ENCODE measurements at regions not wholly inside any gene's neighbourhood (a gene's known extent, or its start where the extent isn't known, plus 50 kb on each side); places are given as distances from the start of the nearest gene placed in this dataset.

DNA sequence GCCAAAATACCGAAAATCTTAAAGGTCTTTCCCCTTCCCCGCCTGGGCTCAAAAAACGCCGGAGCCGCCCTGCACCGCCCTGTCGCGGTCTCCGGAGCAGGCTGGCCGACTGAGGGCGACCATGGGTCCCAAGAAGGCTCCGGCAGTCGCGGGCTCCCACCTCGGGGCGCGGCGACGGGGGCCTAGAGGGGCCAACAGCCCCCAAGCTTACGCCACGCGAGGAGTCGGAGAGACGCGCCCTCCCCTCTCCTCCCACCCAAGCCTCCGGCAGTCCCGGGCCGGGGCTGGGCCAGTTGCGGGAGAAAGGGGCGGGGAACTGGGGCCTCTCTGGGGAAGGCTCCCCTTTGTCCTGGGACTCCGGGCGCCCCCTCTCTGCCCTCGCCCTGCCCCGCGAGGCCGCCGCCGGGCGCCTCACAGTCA is 69.2 kb downstream of the GOLGA8B start:
- TF ChIP-seq POLR2AphosphoS5 (IDR thresholded peaks at IDR 0.05) (no peak), EP300 (IDR thresholded peaks at IDR 0.05) (no peak), POLR2A (IDR thresholded peaks at IDR 0.05; ENCODE audit: low read depth) (no peak)
- TF ChIP-seq, protein P1, sequence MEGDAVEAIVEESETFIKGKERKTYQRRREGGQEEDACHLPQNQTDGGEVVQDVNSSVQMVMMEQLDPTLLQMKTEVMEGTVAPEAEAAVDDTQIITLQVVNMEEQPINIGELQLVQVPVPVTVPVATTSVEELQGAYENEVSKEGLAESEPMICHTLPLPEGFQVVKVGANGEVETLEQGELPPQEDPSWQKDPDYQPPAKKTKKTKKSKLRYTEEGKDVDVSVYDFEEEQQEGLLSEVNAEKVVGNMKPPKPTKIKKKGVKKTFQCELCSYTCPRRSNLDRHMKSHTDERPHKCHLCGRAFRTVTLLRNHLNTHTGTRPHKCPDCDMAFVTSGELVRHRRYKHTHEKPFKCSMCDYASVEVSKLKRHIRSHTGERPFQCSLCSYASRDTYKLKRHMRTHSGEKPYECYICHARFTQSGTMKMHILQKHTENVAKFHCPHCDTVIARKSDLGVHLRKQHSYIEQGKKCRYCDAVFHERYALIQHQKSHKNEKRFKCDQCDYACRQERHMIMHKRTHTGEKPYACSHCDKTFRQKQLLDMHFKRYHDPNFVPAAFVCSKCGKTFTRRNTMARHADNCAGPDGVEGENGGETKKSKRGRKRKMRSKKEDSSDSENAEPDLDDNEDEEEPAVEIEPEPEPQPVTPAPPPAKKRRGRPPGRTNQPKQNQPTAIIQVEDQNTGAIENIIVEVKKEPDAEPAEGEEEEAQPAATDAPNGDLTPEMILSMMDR (IDR thresholded peaks at IDR 0.05) = no peak

Measured in esophagus muscularis mucosa (tissue), 4 donors.